ENCODE measurements at regions not wholly inside any gene's neighbourhood (a gene's known extent, or its start where the extent isn't known, plus 50 kb on each side); places are given as distances from the start of the nearest gene placed in this dataset.

GRCh38 chr18:64438178-64438577 lies 289.3 kb upstream of the LINC00305 start:
- H3K18ac ChIP-seq (ENCODE audit: insufficient read length, low read depth, low read length) = no peak overlapping the region
- TF ChIP-seq, protein P1, sequence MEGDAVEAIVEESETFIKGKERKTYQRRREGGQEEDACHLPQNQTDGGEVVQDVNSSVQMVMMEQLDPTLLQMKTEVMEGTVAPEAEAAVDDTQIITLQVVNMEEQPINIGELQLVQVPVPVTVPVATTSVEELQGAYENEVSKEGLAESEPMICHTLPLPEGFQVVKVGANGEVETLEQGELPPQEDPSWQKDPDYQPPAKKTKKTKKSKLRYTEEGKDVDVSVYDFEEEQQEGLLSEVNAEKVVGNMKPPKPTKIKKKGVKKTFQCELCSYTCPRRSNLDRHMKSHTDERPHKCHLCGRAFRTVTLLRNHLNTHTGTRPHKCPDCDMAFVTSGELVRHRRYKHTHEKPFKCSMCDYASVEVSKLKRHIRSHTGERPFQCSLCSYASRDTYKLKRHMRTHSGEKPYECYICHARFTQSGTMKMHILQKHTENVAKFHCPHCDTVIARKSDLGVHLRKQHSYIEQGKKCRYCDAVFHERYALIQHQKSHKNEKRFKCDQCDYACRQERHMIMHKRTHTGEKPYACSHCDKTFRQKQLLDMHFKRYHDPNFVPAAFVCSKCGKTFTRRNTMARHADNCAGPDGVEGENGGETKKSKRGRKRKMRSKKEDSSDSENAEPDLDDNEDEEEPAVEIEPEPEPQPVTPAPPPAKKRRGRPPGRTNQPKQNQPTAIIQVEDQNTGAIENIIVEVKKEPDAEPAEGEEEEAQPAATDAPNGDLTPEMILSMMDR (conservative IDR thresholded peaks at IDR 0.05) = no peak
- no peaks in the 10 kb centered on the region for H3K27me3 ChIP-seq (ENCODE audit: insufficient read depth, low read length)
- peaks cover 12 to 15% of the 10 kb centered on the region in 2 experiments for H3K9me3 Mint-ChIP-seq
- H2BK20ac ChIP-seq (ENCODE audit: low read depth, low read length, poor library complexity, severe bottlenecking) = no peak overlapping the region
- no peak overlapping the region for H3T11ph ChIP-seq (ENCODE audit: low read length)
- H3K27me3 Mint-ChIP-seq (ENCODE audit: low read depth) = no peaks in the 10 kb centered on the region
- no peak overlapping the region for H3K23ac ChIP-seq (ENCODE audit: insufficient read length, low read depth, low read length)
- H3K79me2 ChIP-seq (ENCODE audit: insufficient read depth, low read length) = no peaks in the 10 kb centered on the region
- peaks cover 9 to 18% (median 11%) of the 10 kb centered on the region in 3 experiments for H3K36me3 Mint-ChIP-seq (ENCODE audit: insufficient read depth in 1 of 3, low read depth in 3 of 3)
- no peak overlapping the region for H3K14ac ChIP-seq (ENCODE audit: insufficient read depth, low read length)
- no peak overlapping the region for H4K8ac ChIP-seq (replicated peaks; ENCODE audit: insufficient read length, low read depth, low read length)
- no peak overlapping the region for H3K56ac ChIP-seq (ENCODE audit: insufficient read length, low read depth, low read length)
- H4K91ac ChIP-seq (ENCODE audit: insufficient read length, low read depth, low read length) = no peak overlapping the region
- no peak overlapping the region for H3K27ac ChIP-seq (ENCODE audit: insufficient read length, low read depth, low read length)
- H4K20me1 ChIP-seq (ENCODE audit: control insufficient read depth, insufficient read depth, insufficient read length) = no peaks in the 10 kb centered on the region
- H2BK12ac ChIP-seq (ENCODE audit: insufficient read length, low read depth, low read length) = no peak overlapping the region
- H3K4ac ChIP-seq (ENCODE audit: low read depth, low read length) = no peak overlapping the region
- no peak overlapping the region for H2AK5ac ChIP-seq (ENCODE audit: insufficient read length, low read length)
- no peak overlapping the region for H3K4me2 ChIP-seq (ENCODE audit: insufficient read depth, insufficient read length, low read length)
- H3K4me3 Mint-ChIP-seq = no peak overlapping the region
- no peak overlapping the region for H2BK15ac ChIP-seq (ENCODE audit: low read depth, low read length)
- no peak overlapping the region for H2AFZ ChIP-seq (ENCODE audit: low read length)
- H3K9me3 ChIP-seq (ENCODE audit: control insufficient read depth, low read depth, low read length) = no peaks in the 10 kb centered on the region
- no peaks in the 10 kb centered on the region for H3K79me1 ChIP-seq (ENCODE audit: insufficient read depth, low read depth, low read length, poor library complexity, severe bottlenecking)
- DNase-seq = no peak
- H3K4me1 ChIP-seq (ENCODE audit: insufficient read depth, low read length) = no peaks in the 10 kb centered on the region
- H3K4me1 Mint-ChIP-seq = no peaks in the 10 kb centered on the region
- H4K5ac ChIP-seq (ENCODE audit: insufficient read length, low read depth, low read length) = no peak overlapping the region
- no peak overlapping the region for H2BK5ac ChIP-seq (ENCODE audit: insufficient read length, low read length)
- H3K27ac Mint-ChIP-seq = no peak overlapping the region
- no peak overlapping the region for H3K9ac ChIP-seq (ENCODE audit: extremely low read depth, insufficient read length, low read length)
- WGBS (ENCODE audit: extremely low coverage, insufficient read length, low lambda C conversion rate) = no CpG with 5 or more reads among the region's 4 CpGs
- no peaks in the 10 kb centered on the region for H3K23me2 ChIP-seq (ENCODE audit: insufficient read length, low read depth, low read length, poor library complexity, severe bottlenecking)
- no peak overlapping the region for H2BK120ac ChIP-seq (ENCODE audit: low read depth, low read length, poor library complexity, severe bottlenecking)
